Head of caudate nucleus (tissue), 42 donors: ENCODE measurements at regions not wholly inside any gene's neighbourhood (a gene's known extent, or its start where the extent isn't known, plus 50 kb on each side); places are given as distances from the start of the nearest gene placed in this dataset.
"Not testable (repeated sequence)": the region's sequence is repeated elsewhere in the genome, so short reads cannot be mapped to it uniquely, and the experiment has no call there.

Experiments used
- DNase-seq, 42 donors: peaks; one replicate each; pipeline versions ENCODE4 v3.0.0 to v3.0.0-alpha.2; 2020 to 2021; ENCODE audit warnings: mixed read lengths in 7 of 42
- intact Hi-C: fragments of 100-400 bp; cut with DNase I; formaldehyde crosslinking; loops from one replicate; pipeline ENCODE4 v1.15.0; 2022

GRCh38 chr4:156517956-156518355, 453.6 kb downstream of the PDGFC start:
- intact Hi-C loops: no loop called here
- DNase-seq: no peak

GRCh38 chr4:156517546-156517945, 454.1 kb downstream of the PDGFC start:
- no peak for DNase-seq
- intact Hi-C loops: no loop called here

- no peak for DNase-seq
- intact Hi-C loops: no loop called here
Observed at GRCh38 chr4:156516698-156517097, 454.9 kb downstream of the PDGFC start.

DNA sequence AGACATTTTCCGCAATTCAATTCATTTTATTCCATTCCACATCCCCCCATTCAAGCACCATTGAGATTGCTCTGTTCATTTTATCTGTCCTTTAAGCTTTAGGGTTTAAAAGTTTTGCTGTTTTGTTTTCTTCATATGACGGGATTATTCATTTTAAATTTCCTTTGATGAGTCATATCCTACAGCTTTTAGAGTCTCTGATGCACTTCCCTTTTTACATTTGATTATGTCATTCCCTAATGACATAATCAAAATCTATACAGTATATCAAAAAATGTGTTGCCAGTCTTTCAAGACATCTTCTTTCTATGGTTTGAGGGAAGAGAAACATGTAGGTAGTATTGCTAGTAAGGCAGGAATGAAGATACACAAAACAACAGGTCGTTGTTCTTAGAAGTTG, 456.3 kb downstream of the PDGFC start:
- intact Hi-C loops: no loop called here
- no peak for DNase-seq

GRCh38 chr4:156512622-156513021, 459.0 kb downstream of the PDGFC start:
- no peak for DNase-seq
- intact Hi-C loops: no loop called here

- intact Hi-C loops, DNase-seq: not testable (repeated sequence)
Observed at GRCh38 chr4:156509921-156510320, 461.7 kb downstream of the PDGFC start.

DNA sequence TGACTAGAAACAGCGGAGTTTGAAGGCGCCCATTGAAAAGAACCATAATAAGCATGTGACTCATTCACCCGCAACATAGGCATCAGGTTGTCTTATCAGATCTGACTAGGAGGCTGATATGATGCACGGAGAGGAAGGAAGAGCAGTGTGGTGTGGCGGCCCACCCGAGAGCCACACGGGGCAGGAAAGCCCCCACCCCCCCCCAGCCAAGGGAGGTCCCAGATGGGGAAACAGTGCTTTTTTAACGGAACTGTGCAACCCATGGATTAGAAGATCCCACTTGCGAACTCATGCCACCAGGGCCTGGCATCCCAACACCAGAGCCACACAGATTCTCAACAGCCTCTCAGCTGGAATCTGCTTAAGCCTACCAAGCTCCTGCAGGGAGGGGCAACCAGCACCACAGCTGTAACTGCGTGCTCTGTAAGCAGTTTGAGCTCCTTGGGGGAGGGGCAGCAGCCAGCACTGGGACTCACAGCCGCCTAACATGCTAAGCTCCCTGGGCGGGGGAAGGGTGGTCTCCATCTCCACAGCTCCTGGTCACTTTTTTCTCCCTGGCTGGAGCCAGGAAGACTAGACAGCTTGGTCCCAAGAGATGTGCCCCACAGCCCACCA, 466.2 kb downstream of the PDGFC start:
- intact Hi-C loops: no loop called here
- no peak for DNase-seq

DNA sequence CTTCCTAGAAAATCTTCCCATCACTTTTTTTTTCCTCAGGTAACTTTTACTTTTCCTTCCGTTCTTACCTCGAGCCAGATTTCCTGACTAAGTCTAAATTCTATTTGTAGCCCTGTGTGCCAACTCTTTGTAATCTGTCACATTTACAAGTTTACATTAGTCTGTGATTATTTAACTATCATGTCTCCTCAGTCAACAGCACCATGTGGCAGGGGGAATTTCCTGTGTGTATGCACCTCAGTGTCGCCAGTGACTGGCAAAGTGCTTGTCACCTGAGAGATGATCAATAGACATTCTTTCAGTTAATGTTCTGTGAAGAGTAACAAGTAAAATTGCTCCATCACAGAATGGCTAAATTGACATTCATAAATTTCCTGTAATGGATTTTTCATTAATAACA, 468.5 kb downstream of the PDGFC start:
- intact Hi-C loops: no loop called here
- no peak for DNase-seq

GRCh38 chr4:156501962-156502361, 469.6 kb downstream of the PDGFC start:
- DNase-seq: no peak
- intact Hi-C loops: no loop called here

GRCh38 chr4:156499684-156500083, 471.9 kb downstream of the PDGFC start:
- intact Hi-C loops: no loop called here

GRCh38 chr4:156497486-156497885, 474.1 kb downstream of the PDGFC start:
- intact Hi-C loops: no loop called here
- no peak for DNase-seq

More at GRCh38 chr4:156499684-156500083, 471.9 kb downstream of the PDGFC start:
- DNase-seq: no peak

GRCh38 chr4:156496797-156497196, 474.8 kb downstream of the PDGFC start:
- no peak for DNase-seq
- intact Hi-C loops: no loop called here

DNA sequence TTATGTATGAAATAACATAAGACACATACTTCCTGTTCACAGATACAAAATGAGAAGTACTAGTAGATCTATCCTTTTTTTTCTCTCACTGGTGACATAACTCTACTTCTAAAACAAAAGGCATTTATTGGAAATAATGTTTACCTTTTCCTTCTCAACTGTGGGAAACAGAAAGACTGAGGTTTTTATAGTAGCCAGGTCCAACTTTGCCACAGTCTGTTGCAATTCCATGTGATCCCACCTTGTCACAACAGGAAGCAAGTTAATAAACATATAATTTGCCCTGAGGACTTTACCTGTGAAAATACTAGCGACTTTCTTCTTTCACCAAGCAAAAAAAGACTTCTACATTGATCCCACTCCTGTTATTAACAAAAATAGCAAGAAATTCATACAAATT, 475.8 kb downstream of the PDGFC start:
- no peak for DNase-seq
- intact Hi-C loops: no loop called here

GRCh38 chr4:156495091-156495490, 476.5 kb downstream of the PDGFC start:
- no peak for DNase-seq
- intact Hi-C loops: no loop called here

DNA sequence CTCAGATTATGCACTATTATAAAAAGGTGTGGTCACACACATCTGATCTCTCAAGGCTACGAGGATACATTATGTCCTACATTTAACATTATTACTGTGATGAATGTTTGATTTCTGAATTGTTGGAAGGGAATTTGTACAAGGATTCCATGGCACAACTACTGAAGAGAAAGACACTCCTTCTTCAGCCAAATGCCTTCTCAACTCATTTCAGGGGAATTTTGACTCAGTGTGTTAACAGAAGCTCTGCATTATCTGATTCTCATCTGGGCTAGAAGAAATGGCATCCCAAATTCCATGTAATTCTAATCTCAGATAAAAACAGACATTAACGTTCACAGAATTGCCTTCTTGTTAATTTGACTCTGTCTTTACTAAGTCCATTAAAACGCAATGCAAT, 477.7 kb downstream of the PDGFC start:
- DNase-seq: no peak
- intact Hi-C loops: no loop called here

GRCh38 chr4:156487107-156487506, 484.5 kb downstream of the PDGFC start:
- DNase-seq: no peak
- intact Hi-C loops: no loop called here

DNA sequence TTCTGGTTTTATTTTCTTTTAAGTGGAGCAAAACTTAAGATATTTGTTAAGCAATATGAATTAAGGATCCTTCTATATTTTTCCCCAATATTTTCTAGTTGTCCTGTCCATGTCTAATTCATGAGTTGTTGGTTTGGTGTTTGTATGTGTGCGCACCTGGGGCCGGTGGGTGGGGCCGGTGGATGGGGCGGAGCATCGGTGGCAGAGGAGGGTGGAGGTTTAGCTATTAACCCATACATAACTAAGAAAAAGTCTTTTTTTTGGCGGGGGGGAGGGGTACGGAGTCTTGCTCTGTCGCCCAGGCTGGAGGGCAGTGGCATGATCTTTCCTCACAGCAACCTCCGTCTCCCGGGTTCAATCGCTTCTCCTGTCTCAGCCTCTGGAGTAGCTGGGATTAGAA, 489.8 kb downstream of the PDGFC start:
- DNase-seq: no peak
- intact Hi-C loops: no loop called here

- no peak for DNase-seq
- intact Hi-C loops: no loop called here
Observed at GRCh38 chr4:156477636-156478035, 494.0 kb downstream of the PDGFC start.

DNA sequence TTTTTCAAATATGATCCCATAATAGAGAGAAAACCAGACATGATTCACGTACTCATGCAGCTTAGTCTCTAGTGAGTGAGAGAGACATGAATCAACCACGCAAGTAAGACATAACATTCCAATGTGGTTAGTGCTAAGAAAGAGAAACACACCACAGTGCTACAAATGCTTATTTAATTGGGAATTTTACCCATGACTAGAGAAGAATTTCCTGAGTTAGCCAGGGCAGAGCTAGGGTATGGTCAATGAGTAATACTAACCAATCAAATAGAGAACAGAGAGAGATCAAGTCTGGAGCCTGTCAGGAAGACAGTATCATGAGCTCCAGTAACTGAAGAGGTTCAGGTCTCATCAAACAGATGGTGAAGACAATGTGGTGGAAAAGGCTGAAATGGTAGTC, 495.2 kb downstream of the PDGFC start:
- intact Hi-C loops: no loop called here
- no peak for DNase-seq

DNA sequence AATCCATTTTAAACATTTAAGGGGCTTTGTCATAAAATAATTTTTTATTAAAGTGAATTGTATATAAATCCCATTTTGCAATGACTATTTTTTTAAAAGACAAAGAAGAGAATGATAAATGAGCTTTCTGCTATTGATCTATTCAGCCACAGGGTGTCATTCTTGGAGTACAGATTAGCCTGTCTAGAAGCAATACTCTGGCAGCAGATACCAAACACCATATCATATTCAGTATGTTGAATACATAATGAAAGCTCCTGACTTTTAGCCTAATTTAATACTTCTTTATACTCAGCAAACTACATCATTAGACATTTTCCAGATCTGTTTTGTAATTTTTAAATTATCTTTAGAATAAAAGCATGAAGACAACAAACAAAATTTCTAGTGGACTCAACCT, 496.3 kb downstream of the PDGFC start:
- no peak for DNase-seq
- intact Hi-C loops: no loop called here

- no peak for DNase-seq
- intact Hi-C loops: no loop called here
Observed at GRCh38 chr4:156473151-156473550, 498.4 kb downstream of the PDGFC start.

DNA sequence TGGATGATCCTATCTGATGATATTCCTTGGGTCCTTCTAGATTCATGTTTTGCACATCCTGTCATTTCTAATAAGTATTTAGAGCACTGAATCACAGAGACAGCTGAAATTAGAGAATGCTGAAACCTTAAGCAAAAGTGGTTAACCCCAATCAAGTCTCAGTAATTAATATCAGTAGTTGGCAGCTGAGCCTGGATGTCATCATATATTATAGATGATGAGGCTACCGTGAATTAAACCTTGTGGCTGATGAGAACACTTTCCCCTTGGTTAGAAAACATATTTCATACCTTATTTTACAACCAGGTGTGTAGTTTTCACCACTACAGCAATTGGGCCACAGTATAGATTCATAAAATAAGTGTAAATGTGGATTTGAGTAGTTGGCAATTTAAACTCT, 499.0 kb downstream of the PDGFC start:
- intact Hi-C loops: no loop called here
- no peak for DNase-seq
